Activated CD8-positive, alpha-beta T cell treated with anti-CD3 and anti-CD28 coated beads for 36 hours (primary cell): ENCODE measurements at regions not wholly inside any gene's neighbourhood (a gene's known extent, or its start where the extent isn't known, plus 50 kb on each side); places are given as distances from the start of the nearest gene placed in this dataset.
A peak's percentile ranks its signal among the peaks of the same experiment; 100 is the strongest.

Source experiments
- ATAC-seq: fragments of 200-7000 bp; cut with Tn5 transposase; one replicate; pipeline ENCODE4 v1.10.0; 2021; ENCODE audit warnings: mild to moderate bottlenecking, moderate library complexity
- CTCF ChIA-PET: fragments of 350-600 bp; sonication (Branson Sonifier 250); formaldehyde crosslinking; loops from one replicate; lab custom pipeline; 2021; ENCODE audit warnings: antibody characterized with exemption; lab: Charles Lee
- POLR2A ChIA-PET: fragments of 350-600 bp; sonication (Branson Sonifier 250); formaldehyde crosslinking; loops from one replicate; lab custom pipeline; 2021; ENCODE audit warnings: antibody characterized with exemption; lab: Charles Lee
- DNase-seq: peaks from one replicate; pipeline ENCODE4 v3.0.0-alpha.2; 2020
- H3K27ac Mint-ChIP-seq: one replicate; pipeline ENCODE4 v1.8.0; 2021; ENCODE audit warnings: mild to moderate bottlenecking, mixed read lengths
- H3K27me3 Mint-ChIP-seq: one replicate; pipeline ENCODE4 v1.8.0; 2021; ENCODE audit warnings: mixed read lengths
- H3K36me3 Mint-ChIP-seq: one replicate; pipeline ENCODE4 v1.8.0; 2021; ENCODE audit warnings: low read depth, mixed read lengths
- H3K4me1 Mint-ChIP-seq: one replicate; pipeline ENCODE4 v1.8.0; 2021; ENCODE audit warnings: low read depth, mixed read lengths
- H3K4me3 Mint-ChIP-seq: one replicate; pipeline ENCODE4 v1.8.0; 2021; ENCODE audit warnings: mild to moderate bottlenecking, moderate library complexity, mixed read lengths
- H3K9me3 Mint-ChIP-seq: one replicate; pipeline ENCODE4 v1.8.0; 2021; ENCODE audit warnings: mixed read lengths
- intact Hi-C: fragments of 100-400 bp; cut with micrococcal nuclease; formaldehyde crosslinking; loops from one replicate; pipeline ENCODE4 v1.10.0; 2022
- TF ChIP-seq, protein P1 (sequence below): fragments of 200-600 bp; IDR thresholded peaks from one replicate; pipeline ENCODE4 v1.8.0; 2022; ENCODE audit warnings: antibody characterized with exemption, mild to moderate bottlenecking

DNA sequence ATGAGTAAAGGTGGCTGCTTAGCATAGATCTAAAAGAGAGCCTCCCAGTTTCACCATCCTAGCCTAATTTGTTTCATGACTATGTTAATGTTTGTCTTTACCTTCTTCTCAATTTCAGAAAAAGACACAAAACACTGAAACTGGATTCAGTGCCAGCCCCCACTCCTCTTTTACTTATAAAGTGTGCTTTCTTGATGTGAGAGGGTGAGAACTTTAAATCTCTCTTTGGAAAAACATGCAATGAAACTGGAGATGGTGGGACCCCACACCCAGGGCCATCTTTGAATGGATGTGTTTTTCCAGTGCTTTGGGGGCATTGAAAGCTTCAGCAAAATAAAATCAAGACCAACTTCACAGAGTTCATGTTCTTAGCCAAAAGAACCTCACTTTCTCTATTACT is 185.9 kb downstream of the CYRIA start:
- H3K36me3 Mint-ChIP-seq: no peaks in the 10 kb centered on the region
- intact Hi-C loops: no loop called here

DNA sequence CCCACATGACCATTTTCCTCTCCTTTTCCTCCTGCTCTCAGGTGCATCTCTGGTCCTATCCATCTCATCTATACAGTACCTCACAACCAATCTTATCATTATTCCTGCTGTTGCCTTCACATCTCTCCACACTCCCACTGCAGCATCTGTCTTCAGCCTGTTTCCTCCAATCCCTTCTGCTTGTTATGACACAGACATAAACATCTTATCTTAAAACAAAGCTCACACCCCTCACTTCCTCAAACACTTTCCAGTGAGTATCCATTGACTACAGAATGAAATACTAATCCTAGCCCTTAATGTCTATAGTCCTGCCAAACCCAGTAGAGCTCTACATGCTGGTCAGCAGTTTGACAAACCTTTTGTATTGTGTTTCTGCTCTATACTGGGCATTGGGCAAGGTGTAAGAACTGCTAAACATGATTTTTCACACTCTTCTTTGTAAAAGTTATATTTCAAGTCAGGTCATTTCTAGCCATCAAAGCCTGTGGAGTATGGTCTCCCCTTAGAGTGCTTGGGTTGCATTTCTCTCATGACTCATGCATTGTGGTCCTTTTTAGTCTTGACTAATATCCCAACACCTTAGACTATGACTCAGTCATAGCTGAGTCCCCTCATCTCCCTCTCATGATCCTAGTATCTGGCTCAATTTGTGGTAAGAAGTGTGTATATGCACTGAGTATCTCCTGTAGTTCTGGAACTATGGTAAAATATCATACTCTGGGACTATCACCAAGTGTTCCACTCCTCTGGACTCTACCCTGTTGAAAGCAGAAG is 187.0 kb downstream of the CYRIA start:
- CTCF ChIA-PET: interaction anchor here (1.8 kb wide), 1 partner anchor 130 kb away, joined by 4 read pairs; no protein-coding TSS in a partner anchor
- TF ChIP-seq, protein P1, sequence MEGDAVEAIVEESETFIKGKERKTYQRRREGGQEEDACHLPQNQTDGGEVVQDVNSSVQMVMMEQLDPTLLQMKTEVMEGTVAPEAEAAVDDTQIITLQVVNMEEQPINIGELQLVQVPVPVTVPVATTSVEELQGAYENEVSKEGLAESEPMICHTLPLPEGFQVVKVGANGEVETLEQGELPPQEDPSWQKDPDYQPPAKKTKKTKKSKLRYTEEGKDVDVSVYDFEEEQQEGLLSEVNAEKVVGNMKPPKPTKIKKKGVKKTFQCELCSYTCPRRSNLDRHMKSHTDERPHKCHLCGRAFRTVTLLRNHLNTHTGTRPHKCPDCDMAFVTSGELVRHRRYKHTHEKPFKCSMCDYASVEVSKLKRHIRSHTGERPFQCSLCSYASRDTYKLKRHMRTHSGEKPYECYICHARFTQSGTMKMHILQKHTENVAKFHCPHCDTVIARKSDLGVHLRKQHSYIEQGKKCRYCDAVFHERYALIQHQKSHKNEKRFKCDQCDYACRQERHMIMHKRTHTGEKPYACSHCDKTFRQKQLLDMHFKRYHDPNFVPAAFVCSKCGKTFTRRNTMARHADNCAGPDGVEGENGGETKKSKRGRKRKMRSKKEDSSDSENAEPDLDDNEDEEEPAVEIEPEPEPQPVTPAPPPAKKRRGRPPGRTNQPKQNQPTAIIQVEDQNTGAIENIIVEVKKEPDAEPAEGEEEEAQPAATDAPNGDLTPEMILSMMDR: no peak
- Mint-ChIP-seq H3K27ac (no peak overlapping the region), H3K9me3 (no peaks in the 10 kb centered on the region), H3K4me1 (no peaks in the 10 kb centered on the region), H3K27me3 (peaks cover 7% of the 10 kb centered on the region), H3K36me3 (no peaks in the 10 kb centered on the region), H3K4me3 (no peak overlapping the region)
- intact Hi-C loops: no loop called here
- ATAC-seq: peak; percentile 90
- POLR2A ChIA-PET: no interaction called here
- no peak for DNase-seq

More for the DNA sequence above, 185.9 kb downstream of the CYRIA start:
- DNase-seq: no peak
- no peak for ATAC-seq
- Mint-ChIP-seq H3K9me3 (no peaks in the 10 kb centered on the region), H3K4me1 (no peaks in the 10 kb centered on the region), H3K4me3 (no peak overlapping the region), H3K27ac (no peak overlapping the region), H3K27me3 (peaks cover 5% of the 10 kb centered on the region)
- CTCF ChIA-PET: interaction anchor here (1.8 kb wide), 1 partner anchor 129 kb away, joined by 4 read pairs; no protein-coding TSS in a partner anchor
- TF ChIP-seq, protein P1: no peak
- POLR2A ChIA-PET: no interaction called here

DNA sequence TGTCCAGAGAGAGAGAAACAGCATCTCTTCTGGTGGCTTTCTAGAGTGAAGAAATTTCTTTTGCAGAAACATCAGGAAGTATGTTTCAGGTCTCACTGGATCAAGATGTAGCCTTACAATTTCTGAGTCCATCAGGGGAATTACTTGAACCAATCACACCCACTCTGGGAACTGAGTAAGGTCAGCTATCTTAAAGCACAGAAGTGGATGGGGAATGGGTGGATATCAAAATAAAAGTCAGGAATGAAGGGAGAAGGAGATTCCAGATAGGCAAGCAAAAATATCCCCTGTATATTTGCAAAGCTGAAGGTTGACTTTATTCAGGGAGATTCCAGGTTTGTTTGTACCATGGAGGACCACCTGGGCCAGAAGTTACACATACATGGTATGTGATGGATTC is 188.0 kb downstream of the CYRIA start:
- intact Hi-C loops: no loop called here

DNA sequence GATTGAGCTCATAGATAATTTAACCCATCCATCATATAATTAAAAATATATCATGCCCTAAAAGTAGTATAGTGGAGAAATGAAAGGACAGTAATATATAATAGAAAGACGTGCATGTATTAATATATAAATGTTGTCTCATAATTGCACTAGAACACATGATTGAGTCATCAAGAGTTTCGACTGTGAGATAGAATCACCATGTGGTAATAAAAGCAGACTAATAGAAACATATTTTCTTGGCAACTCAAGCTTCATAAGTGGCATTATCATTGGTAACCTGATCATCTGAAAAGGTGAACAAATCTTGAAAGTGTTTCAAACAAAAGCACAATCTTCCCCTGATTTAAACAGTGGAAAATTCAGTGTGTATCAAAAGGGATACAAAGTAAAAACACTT is 188.8 kb downstream of the CYRIA start:
- DNase-seq: no peak
- H3K9me3 Mint-ChIP-seq: no peaks in the 10 kb centered on the region
- ChIA-PET CTCF (no interaction called here), POLR2A (no interaction called here)
- no peaks in the 10 kb centered on the region for H3K36me3 Mint-ChIP-seq
- H3K4me1 Mint-ChIP-seq: no peaks in the 10 kb centered on the region
- no peak overlapping the region for H3K27ac Mint-ChIP-seq
- no peak for ATAC-seq
- intact Hi-C loops: no loop called here
- no peak overlapping the region for H3K4me3 Mint-ChIP-seq
- TF ChIP-seq, protein P1: no peak
- peaks cover 5% of the 10 kb centered on the region for H3K27me3 Mint-ChIP-seq

More for the DNA sequence above, 188.0 kb downstream of the CYRIA start:
- TF ChIP-seq, protein P1: no peak
- Mint-ChIP-seq H3K4me3 (no peak overlapping the region), H3K27ac (no peak overlapping the region), H3K4me1 (no peaks in the 10 kb centered on the region), H3K9me3 (no peaks in the 10 kb centered on the region), H3K27me3 (peaks cover 5% of the 10 kb centered on the region), H3K36me3 (no peaks in the 10 kb centered on the region)
- ChIA-PET CTCF (no interaction called here), POLR2A (no interaction called here)
- DNase-seq (no peak), ATAC-seq (no peak)

DNA sequence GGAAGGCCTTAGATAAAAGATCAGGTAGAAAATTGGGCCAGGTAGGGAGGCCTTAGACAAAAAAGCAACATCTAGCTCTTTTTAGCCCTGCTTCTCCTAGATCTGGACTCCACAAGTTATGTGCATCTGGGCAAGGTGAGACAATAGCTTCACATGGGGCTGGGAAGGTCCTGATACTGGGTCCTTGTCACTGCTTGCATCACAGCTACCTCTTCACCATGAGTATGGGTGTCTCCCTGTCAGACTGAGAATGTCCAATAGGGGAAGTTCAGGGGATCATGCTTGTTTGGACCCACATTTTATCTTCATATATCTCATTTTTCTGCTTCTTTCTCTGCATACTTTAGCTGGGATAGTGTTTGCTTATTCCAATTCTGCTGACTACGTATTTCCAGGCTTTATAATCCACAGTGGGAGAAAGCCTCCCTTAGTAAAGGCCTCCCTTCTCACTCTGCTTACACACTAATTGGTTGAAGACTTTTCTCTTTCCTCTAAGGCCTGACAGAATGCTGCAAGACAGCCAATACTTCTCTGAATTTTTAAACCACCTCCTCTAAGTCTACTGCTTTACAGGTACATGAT is 189.6 kb downstream of the CYRIA start:
- Mint-ChIP-seq H3K4me1 (no peaks in the 10 kb centered on the region), H3K27ac (no peak overlapping the region), H3K4me3 (no peak overlapping the region), H3K27me3 (peaks cover 2% of the 10 kb centered on the region), H3K36me3 (no peaks in the 10 kb centered on the region), H3K9me3 (no peaks in the 10 kb centered on the region)
- CTCF ChIA-PET: no interaction called here
- TF ChIP-seq, protein P1: no peak
- POLR2A ChIA-PET: no interaction called here
- intact Hi-C loops: no loop called here
- DNase-seq: no peak
- ATAC-seq: no peak
